ENCODE measurements at regions not wholly inside any gene's neighbourhood (a gene's known extent, or its start where the extent isn't known, plus 50 kb on each side); places are given as distances from the start of the nearest gene placed in this dataset.

GRCh38 chr14:71698027-71698426 lies 234.2 kb upstream of the RGS6 start:
- intact Hi-C loops (cut with DNase I; ENCODE audit: low total_unique reads) (no loop called here), in situ Hi-C loops (cut with MboI; ENCODE audit: low pct_ligation_motif_present in 1 of 4, low pct_unique_long_range_greater_than_20kb in 1 of 4, low sequenced_read_pairs in 3 of 4) (no loop called here)
- peaks cover 0 to 3% (median 0%) of the 10 kb centered on the region in 4 donors for H3K36me3 ChIP-seq
- no peak overlapping the region for H3K4me3 ChIP-seq
- H3K27me3 ChIP-seq = no peaks in the 10 kb centered on the region
- no peak for DNase-seq
- TF ChIP-seq EP300 (IDR thresholded peaks at IDR 0.05; ENCODE audit: low read depth) (no peak), CTCF (IDR thresholded peaks at IDR 0.05) (no peak), POLR2A (IDR thresholded peaks at IDR 0.05) (no peak), POLR2AphosphoS5 (IDR thresholded peaks at IDR 0.05) (no peak)
- WGBS, 2 donors (ENCODE audit: low coverage in 1 of 2) = 89 to 100% methylated on average over 1 to 4 of the region's 4 CpGs
- H3K9me3 ChIP-seq = no peaks in the 10 kb centered on the region
- peaks cover 0 to 4% (median 0%) of the 10 kb centered on the region in 4 donors for H3K4me1 ChIP-seq
- no peak overlapping the region for H3K27ac ChIP-seq

DNA sequence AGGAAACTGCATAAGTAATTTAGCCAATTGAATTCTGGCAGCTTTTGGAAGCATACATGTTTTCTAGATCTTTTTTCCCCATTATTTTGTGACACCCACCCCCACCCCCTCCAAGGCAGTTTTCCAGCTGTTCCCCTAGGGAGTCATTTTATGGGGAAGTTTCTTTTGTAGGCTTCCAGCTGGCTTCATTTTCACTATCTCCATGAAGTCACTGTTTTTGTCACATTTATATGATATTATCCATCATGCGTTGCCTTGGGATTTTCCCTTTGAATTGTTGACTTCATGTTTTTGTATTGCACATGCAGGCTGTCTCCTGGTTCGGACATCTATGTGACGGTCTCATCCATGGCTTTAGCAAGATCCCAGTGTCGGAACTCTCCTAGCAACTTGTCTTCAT lies 233.6 kb upstream of the RGS6 start:
- no peak overlapping the region for H3K4me3 ChIP-seq
- no peaks in the 10 kb centered on the region for H3K27me3 ChIP-seq
- WGBS, 2 donors (ENCODE audit: low coverage in 1 of 2) = 53 to 81% methylated on average over 4 of the region's 4 CpGs
- TF ChIP-seq EP300 (IDR thresholded peaks at IDR 0.05; ENCODE audit: low read depth) (no peak), POLR2AphosphoS5 (IDR thresholded peaks at IDR 0.05) (no peak), CTCF (IDR thresholded peaks at IDR 0.05) (no peak), POLR2A (IDR thresholded peaks at IDR 0.05) (no peak)
- H3K9me3 ChIP-seq = no peaks in the 10 kb centered on the region
- H3K4me1 ChIP-seq = peaks cover 0 to 4% (median 0%) of the 10 kb centered on the region in 4 donors
- H3K27ac ChIP-seq = no peak overlapping the region
- intact Hi-C loops (cut with DNase I; ENCODE audit: low total_unique reads) (no loop called here), in situ Hi-C loops (cut with MboI; ENCODE audit: low pct_ligation_motif_present in 1 of 4, low pct_unique_long_range_greater_than_20kb in 1 of 4, low sequenced_read_pairs in 3 of 4) (no loop called here)
- no peak for DNase-seq
- H3K36me3 ChIP-seq = peaks cover 0 to 3% (median 0%) of the 10 kb centered on the region in 4 donors

- H3K4me3 ChIP-seq = no peak overlapping the region
- no peak overlapping the region for H3K27ac ChIP-seq
- H3K9me3 ChIP-seq = no peaks in the 10 kb centered on the region
- H3K36me3 ChIP-seq = peaks cover 0 to 5% (median 2%) of the 10 kb centered on the region in 4 donors
- intact Hi-C loops (cut with DNase I; ENCODE audit: low total_unique reads) (no loop called here), in situ Hi-C loops (cut with MboI; ENCODE audit: low pct_ligation_motif_present in 1 of 4, low pct_unique_long_range_greater_than_20kb in 1 of 4, low sequenced_read_pairs in 3 of 4) (no loop called here)
- 83 to 86% methylated on average over 2 to 5 of the region's 5 CpGs for WGBS, 2 donors (ENCODE audit: low coverage in 1 of 2)
- H3K4me1 ChIP-seq = peaks cover 0 to 4% (median 0%) of the 10 kb centered on the region in 4 donors
- TF ChIP-seq POLR2AphosphoS5 (IDR thresholded peaks at IDR 0.05) (no peak), EP300 (IDR thresholded peaks at IDR 0.05; ENCODE audit: low read depth) (no peak), CTCF (IDR thresholded peaks at IDR 0.05) (no peak), POLR2A (IDR thresholded peaks at IDR 0.05) (no peak)
- DNase-seq = no peak
- H3K27me3 ChIP-seq = no peaks in the 10 kb centered on the region
These were observed 230.2 kb upstream of the RGS6 start for GRCh38 chr14:71701990-71702389.

GRCh38 chr14:71702786-71703185 lies 229.4 kb upstream of the RGS6 start:
- in situ Hi-C loops (cut with MboI; ENCODE audit: low pct_ligation_motif_present in 1 of 4, low pct_unique_long_range_greater_than_20kb in 1 of 4, low sequenced_read_pairs in 3 of 4) = no loop called here
- Histone ChIP-seq H3K9me3 (no peaks in the 10 kb centered on the region), H3K27me3 (no peaks in the 10 kb centered on the region), H3K4me1 (peaks cover 0 to 4% (median 0%) of the 10 kb centered on the region in 4 donors), H3K4me3 (no peak overlapping the region), H3K36me3 (peaks cover 0 to 5% (median 2%) of the 10 kb centered on the region in 4 donors), H3K27ac (no peak overlapping the region)
- 67 to 83% methylated on average over 2 of the region's 2 CpGs for WGBS, 2 donors (ENCODE audit: low coverage in 1 of 2)
- DNase-seq = no peak
- intact Hi-C loops (cut with DNase I; ENCODE audit: low total_unique reads) = no loop called here
- TF ChIP-seq POLR2A (IDR thresholded peaks at IDR 0.05) = no peak
- TF ChIP-seq EP300 (IDR thresholded peaks at IDR 0.05; ENCODE audit: low read depth) = no peak
- TF ChIP-seq CTCF (IDR thresholded peaks at IDR 0.05) = no peak
- TF ChIP-seq POLR2AphosphoS5 (IDR thresholded peaks at IDR 0.05) = no peak

All from transverse colon (tissue), 4 donors.